Ascending aorta (tissue), 2 donors: ENCODE measurements at regions not wholly inside any gene's neighbourhood (a gene's known extent, or its start where the extent isn't known, plus 50 kb on each side); places are given as distances from the start of the nearest gene placed in this dataset.

Source experiments
- DNase-seq, 2 donors: peaks; one replicate each; pipeline ENCODE4 v3.0.0-alpha.2; 2019; ENCODE audit warnings: low spot score in 2 of 2
- H3K27ac ChIP-seq, 2 donors: fragments of 200-600 bp; sonication (generic); one replicate each; pipeline ENCODE4 v1.5.1; 2016 to 2017; ENCODE audit warnings: mild to moderate bottlenecking in 1 of 2
- H3K27me3 ChIP-seq: fragments of 200-600 bp; sonication (generic); one replicate; pipeline ENCODE4 v1.5.1; 2017
- H3K36me3 ChIP-seq, 2 donors: fragments of 200-600 bp; sonication (generic); one replicate each; pipeline ENCODE4 v1.5.1; 2016
- H3K4me1 ChIP-seq, 2 donors: fragments of 200-600 bp; sonication (generic); one replicate each; pipeline ENCODE4 v1.5.1; 2016 to 2017; ENCODE audit warnings: mild to moderate bottlenecking in 1 of 2
- H3K4me3 ChIP-seq, 2 donors: fragments of 200-600 bp; sonication (generic); one replicate each; pipeline ENCODE4 v1.5.1; 2016 to 2017; ENCODE audit warnings: mild to moderate bottlenecking in 1 of 2
- H3K9me3 ChIP-seq, 2 donors: fragments of 200-600 bp; sonication (generic); one replicate each; pipeline ENCODE4 v1.5.1; 2016
- CTCF ChIP-seq, 3 experiments: fragments of 200-600 bp in 2 of 3; fragments of 450-650 bp in 1 of 3; sonication (generic) in 2 of 3; IDR thresholded peaks; one replicate each; pipeline ENCODE4 v1.5.1; 2016 to 2019; ENCODE audit warnings: antibody characterized with exemption in 3 of 3, mild to moderate bottlenecking in 1 of 3, moderate library complexity in 1 of 3
- intact Hi-C: fragments of 100-400 bp; cut with DNase I; formaldehyde crosslinking; loops from one replicate; pipeline ENCODE4 v1.15.1; 2023

- Histone ChIP-seq H3K36me3 (no peaks in the 10 kb centered on the region), H3K27me3 (no peaks in the 10 kb centered on the region), H3K4me3 (no peak overlapping the region), H3K4me1 (no peaks in the 10 kb centered on the region), H3K27ac (no peak overlapping the region), H3K9me3 (peaks cover 4 to 17% of the 10 kb centered on the region in 2 donors)
- DNase-seq = no peak
- intact Hi-C loops = no loop called here
- TF ChIP-seq CTCF (IDR thresholded peaks at IDR 0.05) = no peak
Measured at GRCh38 chr12:124207049-124207448, 87.8 kb upstream of the RFLNA start.

GRCh38 chr12:124207617-124208016 is 87.3 kb upstream of the RFLNA start:
- TF ChIP-seq CTCF (IDR thresholded peaks at IDR 0.05) = no peak
- intact Hi-C loops = no loop called here
- Histone ChIP-seq H3K36me3 (no peaks in the 10 kb centered on the region), H3K4me1 (no peaks in the 10 kb centered on the region), H3K9me3 (peaks cover 4 to 17% of the 10 kb centered on the region in 2 donors), H3K27me3 (no peaks in the 10 kb centered on the region), H3K27ac (no peak overlapping the region), H3K4me3 (no peak overlapping the region)
- no peak for DNase-seq

GRCh38 chr12:124208489-124208888 is 86.4 kb upstream of the RFLNA start:
- no peak for DNase-seq
- intact Hi-C loops = no loop called here
- Histone ChIP-seq H3K4me1 (no peaks in the 10 kb centered on the region), H3K27ac (no peak overlapping the region), H3K27me3 (no peaks in the 10 kb centered on the region), H3K36me3 (no peaks in the 10 kb centered on the region), H3K9me3 (peaks cover 4 to 17% of the 10 kb centered on the region in 2 donors), H3K4me3 (no peak overlapping the region)
- TF ChIP-seq CTCF (IDR thresholded peaks at IDR 0.05) = no peak

GRCh38 chr12:124210991-124211577 is 83.8 kb upstream of the RFLNA start:
- Histone ChIP-seq H3K27ac (no peak overlapping the region), H3K4me3 (no peak overlapping the region), H3K4me1 (no peaks in the 10 kb centered on the region), H3K9me3 (peaks cover 0 to 5% of the 10 kb centered on the region in 2 donors), H3K36me3 (no peaks in the 10 kb centered on the region), H3K27me3 (no peaks in the 10 kb centered on the region)
- DNase-seq = no peak
- TF ChIP-seq CTCF (IDR thresholded peaks at IDR 0.05) = no peak
- intact Hi-C loops = no loop called here

GRCh38 chr12:124211753-124212152 is 83.1 kb upstream of the RFLNA start:
- no peak for TF ChIP-seq CTCF (IDR thresholded peaks at IDR 0.05)
- intact Hi-C loops = no loop called here

More at GRCh38 chr12:124211753-124212152, 83.1 kb upstream of the RFLNA start:
- Histone ChIP-seq H3K27ac (no peak overlapping the region), H3K36me3 (no peaks in the 10 kb centered on the region), H3K9me3 (peaks cover 0 to 3% of the 10 kb centered on the region in 2 donors), H3K4me3 (no peak overlapping the region), H3K27me3 (no peaks in the 10 kb centered on the region), H3K4me1 (no peaks in the 10 kb centered on the region)
- DNase-seq = no peak
